ENCODE measurements at regions not wholly inside any gene's neighbourhood (a gene's known extent, or its start where the extent isn't known, plus 50 kb on each side); places are given as distances from the start of the nearest gene placed in this dataset.

DNA sequence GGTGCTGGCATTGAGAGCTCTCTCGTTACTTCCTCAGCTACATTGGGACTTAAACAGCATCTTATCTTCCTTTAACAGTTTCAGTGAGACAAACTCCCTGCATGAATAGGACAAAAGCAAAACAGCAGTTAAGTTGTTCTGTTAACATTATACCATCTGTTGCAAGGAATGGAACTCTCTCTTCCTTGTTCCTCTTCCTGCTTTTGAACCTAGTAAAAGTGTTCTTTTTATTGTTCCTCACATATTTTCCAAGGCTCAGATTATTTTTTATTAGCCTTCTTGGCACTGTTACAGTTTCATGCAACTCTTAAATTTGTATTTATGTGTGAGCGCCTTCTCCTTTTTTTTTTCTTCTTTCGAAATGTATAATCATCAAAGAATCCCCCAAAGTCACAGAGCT, 202.6 kb upstream of the UFM1 start:
- H3K4ac ChIP-seq (ENCODE audit: low read depth, low read length) = no peak overlapping the region
- no peaks in the 10 kb centered on the region for H4K20me1 ChIP-seq (ENCODE audit: control insufficient read depth, insufficient read depth, insufficient read length)
- no peak overlapping the region for H2BK12ac ChIP-seq (ENCODE audit: insufficient read length, low read depth, low read length)
- no peaks in the 10 kb centered on the region for H3K4me1 Mint-ChIP-seq
- TF ChIP-seq, protein P1, sequence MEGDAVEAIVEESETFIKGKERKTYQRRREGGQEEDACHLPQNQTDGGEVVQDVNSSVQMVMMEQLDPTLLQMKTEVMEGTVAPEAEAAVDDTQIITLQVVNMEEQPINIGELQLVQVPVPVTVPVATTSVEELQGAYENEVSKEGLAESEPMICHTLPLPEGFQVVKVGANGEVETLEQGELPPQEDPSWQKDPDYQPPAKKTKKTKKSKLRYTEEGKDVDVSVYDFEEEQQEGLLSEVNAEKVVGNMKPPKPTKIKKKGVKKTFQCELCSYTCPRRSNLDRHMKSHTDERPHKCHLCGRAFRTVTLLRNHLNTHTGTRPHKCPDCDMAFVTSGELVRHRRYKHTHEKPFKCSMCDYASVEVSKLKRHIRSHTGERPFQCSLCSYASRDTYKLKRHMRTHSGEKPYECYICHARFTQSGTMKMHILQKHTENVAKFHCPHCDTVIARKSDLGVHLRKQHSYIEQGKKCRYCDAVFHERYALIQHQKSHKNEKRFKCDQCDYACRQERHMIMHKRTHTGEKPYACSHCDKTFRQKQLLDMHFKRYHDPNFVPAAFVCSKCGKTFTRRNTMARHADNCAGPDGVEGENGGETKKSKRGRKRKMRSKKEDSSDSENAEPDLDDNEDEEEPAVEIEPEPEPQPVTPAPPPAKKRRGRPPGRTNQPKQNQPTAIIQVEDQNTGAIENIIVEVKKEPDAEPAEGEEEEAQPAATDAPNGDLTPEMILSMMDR (conservative IDR thresholded peaks at IDR 0.05) = no peak
- no peak overlapping the region for H4K91ac ChIP-seq (ENCODE audit: insufficient read length, low read depth, low read length)
- no peak overlapping the region for H3K23ac ChIP-seq (ENCODE audit: insufficient read length, low read depth, low read length)
- H4K5ac ChIP-seq (ENCODE audit: insufficient read length, low read depth, low read length) = no peak overlapping the region
- peaks cover 0 to 5% (median 0%) of the 10 kb centered on the region in 3 experiments; a peak in 1 of 7 replicates for H3K36me3 Mint-ChIP-seq (ENCODE audit: insufficient read depth in 1 of 3, low read depth in 3 of 3)
- H3K9me3 ChIP-seq (ENCODE audit: control insufficient read depth, low read depth, low read length) = no peaks in the 10 kb centered on the region
- no peak overlapping the region for H3K4me2 ChIP-seq (ENCODE audit: insufficient read depth, insufficient read length, low read length)
- H2AFZ ChIP-seq (ENCODE audit: low read length) = no peak overlapping the region
- H3K56ac ChIP-seq (ENCODE audit: insufficient read length, low read depth, low read length) = no peak overlapping the region
- WGBS (ENCODE audit: extremely low coverage, insufficient read length, low lambda C conversion rate) = no CpG with 5 or more reads among the region's 3 CpGs
- no peak overlapping the region for H2AK5ac ChIP-seq (ENCODE audit: insufficient read length, low read length)
- H3K27me3 ChIP-seq (ENCODE audit: insufficient read depth, low read length) = no peaks in the 10 kb centered on the region
- H2BK5ac ChIP-seq (ENCODE audit: insufficient read length, low read length) = no peak overlapping the region
- H3K23me2 ChIP-seq (ENCODE audit: insufficient read length, low read depth, low read length, poor library complexity, severe bottlenecking) = no peaks in the 10 kb centered on the region
- DNase-seq = no peak
- H3K4me3 Mint-ChIP-seq = no peak overlapping the region
- no peak overlapping the region for H2BK120ac ChIP-seq (ENCODE audit: low read depth, low read length, poor library complexity, severe bottlenecking)
- no peak overlapping the region for H3K9ac ChIP-seq (ENCODE audit: extremely low read depth, insufficient read length, low read length)
- H3K18ac ChIP-seq (ENCODE audit: insufficient read length, low read depth, low read length) = no peak overlapping the region
- H2BK20ac ChIP-seq (ENCODE audit: low read depth, low read length, poor library complexity, severe bottlenecking) = no peak overlapping the region
- no peak overlapping the region for H3K14ac ChIP-seq (ENCODE audit: insufficient read depth, low read length)
- H3K27me3 Mint-ChIP-seq (ENCODE audit: low read depth) = no peaks in the 10 kb centered on the region
- no peak overlapping the region for H3T11ph ChIP-seq (ENCODE audit: low read length)
- H2BK15ac ChIP-seq (ENCODE audit: low read depth, low read length) = no peak overlapping the region
- no peak overlapping the region for H3K27ac ChIP-seq (ENCODE audit: insufficient read length, low read depth, low read length)
- H3K27ac Mint-ChIP-seq = no peak overlapping the region; a peak in 1 of 7 replicates
- H4K8ac ChIP-seq (replicated peaks; ENCODE audit: insufficient read length, low read depth, low read length) = no peak overlapping the region
- H3K79me2 ChIP-seq (ENCODE audit: insufficient read depth, low read length) = no peaks in the 10 kb centered on the region
- H3K4me1 ChIP-seq (ENCODE audit: insufficient read depth, low read length) = no peaks in the 10 kb centered on the region
- H3K9me3 Mint-ChIP-seq = peaks cover 0 to 4% of the 10 kb centered on the region in 2 experiments; a peak in 4 of 5 replicates
- H3K79me1 ChIP-seq (ENCODE audit: insufficient read depth, low read depth, low read length, poor library complexity, severe bottlenecking) = no peaks in the 10 kb centered on the region

Measured in H9 (cell line).